GM21576 (cell line): ENCODE measurements at regions not wholly inside any gene's neighbourhood (a gene's known extent, or its start where the extent isn't known, plus 50 kb on each side); places are given as distances from the start of the nearest gene placed in this dataset.

Source experiments
- ATAC-seq: cut with Tn5 transposase; IDR thresholded peaks from one replicate; pipeline ENCODE4 v1.9.1; 2021; ENCODE audit warnings: mild to moderate bottlenecking, moderate library complexity; ENCODE audit not compliant: unreplicated experiment

- ATAC-seq = no peak
These were observed 448.8 kb downstream of the FLRT2 start for GRCh38 chr14:85978582-85979250.

- ATAC-seq = no peak
These were observed 444.7 kb downstream of the FLRT2 start for GRCh38 chr14:85974602-85975001.

GRCh38 chr14:85963486-85963885 is 433.5 kb downstream of the FLRT2 start:
- ATAC-seq = no peak

- ATAC-seq = no peak
These were observed 430.8 kb downstream of the FLRT2 start for GRCh38 chr14:85960756-85961155.

GRCh38 chr14:85959063-85959462 is 429.1 kb downstream of the FLRT2 start:
- no peak for ATAC-seq

GRCh38 chr14:85958069-85958468 is 428.1 kb downstream of the FLRT2 start:
- ATAC-seq = no peak

- no peak for ATAC-seq
These were observed 423.3 kb downstream of the FLRT2 start for GRCh38 chr14:85953265-85953664.

GRCh38 chr14:85948153-85948552 is 418.2 kb downstream of the FLRT2 start:
- ATAC-seq = no peak

- ATAC-seq = no peak
These were observed 417.7 kb downstream of the FLRT2 start for GRCh38 chr14:85947461-85948139.

- no peak for ATAC-seq
These were observed 413.2 kb downstream of the FLRT2 start for GRCh38 chr14:85943192-85943591.

GRCh38 chr14:85934886-85935254 is 404.9 kb downstream of the FLRT2 start:
- peak; percentile 41 for ATAC-seq

GRCh38 chr14:85934123-85934885 is 404.4 kb downstream of the FLRT2 start:
- peak; percentile 92 for ATAC-seq

GRCh38 chr14:85921241-85921640 is 391.3 kb downstream of the FLRT2 start:
- no peak for ATAC-seq

- no peak for ATAC-seq
These were observed 387.8 kb downstream of the FLRT2 start for GRCh38 chr14:85917716-85918115.

GRCh38 chr14:85915711-85916110 is 385.8 kb downstream of the FLRT2 start:
- no peak for ATAC-seq

GRCh38 chr14:85912141-85912540 is 382.2 kb downstream of the FLRT2 start:
- ATAC-seq = no peak

GRCh38 chr14:85911044-85911443 is 381.1 kb downstream of the FLRT2 start:
- no peak for ATAC-seq

GRCh38 chr14:85909581-85909980 is 379.6 kb downstream of the FLRT2 start:
- no peak for ATAC-seq

- no peak for ATAC-seq
These were observed 377.6 kb downstream of the FLRT2 start for GRCh38 chr14:85907536-85907935.

- no peak for ATAC-seq
These were observed 367.9 kb downstream of the FLRT2 start for GRCh38 chr14:85897808-85898207.

- ATAC-seq = no peak
These were observed 365.7 kb downstream of the FLRT2 start for GRCh38 chr14:85895603-85896002.

- ATAC-seq = no peak
These were observed 362.3 kb downstream of the FLRT2 start for GRCh38 chr14:85892251-85892650.
